HG02588 (cell line): ENCODE measurements at regions not wholly inside any gene's neighbourhood (a gene's known extent, or its start where the extent isn't known, plus 50 kb on each side); places are given as distances from the start of the nearest gene placed in this dataset.

ENCODE experiments used
- ATAC-seq: cut with Tn5 transposase; IDR thresholded peaks from one replicate; pipeline ENCODE4 v1.9.1; 2021; ENCODE audit warnings: mild to moderate bottlenecking, moderate library complexity; ENCODE audit not compliant: unreplicated experiment

GRCh38 chr14:26021759-26022158, 576.1 kb downstream of the NOVA1 start:
- ATAC-seq, result no peak

- no peak for ATAC-seq
These were observed 580.6 kb downstream of the NOVA1 start for GRCh38 chr14:26017270-26017669.

GRCh38 chr14:26008290-26008689, 589.5 kb downstream of the NOVA1 start:
- ATAC-seq, result no peak

DNA sequence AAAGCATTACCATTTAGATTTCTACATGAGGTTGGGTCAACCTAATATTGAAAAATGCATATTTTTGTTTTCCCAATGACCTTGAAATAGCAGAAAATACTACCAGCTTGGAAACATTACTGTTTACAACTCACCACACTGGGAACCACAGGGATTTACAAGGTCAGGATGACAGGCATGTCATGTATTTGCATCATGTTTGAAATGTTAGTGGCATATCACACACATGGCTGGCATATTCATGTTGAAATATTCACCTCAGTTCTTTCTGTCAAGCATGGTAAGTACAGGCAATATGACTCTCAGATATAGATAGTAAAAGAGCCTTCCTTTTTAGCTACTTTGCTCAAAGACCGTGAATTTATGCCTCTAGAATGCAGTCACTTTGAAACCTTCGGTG, 593.5 kb downstream of the NOVA1 start:
- no peak for ATAC-seq

DNA sequence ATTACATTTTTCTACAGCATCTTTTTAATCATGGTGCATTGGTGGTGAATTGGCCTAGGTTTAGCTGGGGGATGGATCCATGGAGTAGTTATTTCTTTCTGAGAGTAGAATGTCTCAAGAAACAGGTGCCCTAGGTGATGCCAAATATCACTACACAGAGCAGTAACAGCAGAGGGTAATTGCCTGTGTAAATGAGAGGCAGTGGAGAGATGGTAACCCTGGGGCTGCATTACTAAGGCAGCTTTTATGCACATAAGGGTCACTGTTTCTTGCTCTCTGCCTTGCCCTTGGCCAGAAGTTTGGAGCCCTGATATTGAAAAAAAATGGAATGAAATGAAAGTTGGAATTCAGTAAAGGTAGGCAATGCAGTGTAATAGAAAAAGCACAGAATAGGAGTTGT, 604.0 kb downstream of the NOVA1 start:
- no peak for ATAC-seq

DNA sequence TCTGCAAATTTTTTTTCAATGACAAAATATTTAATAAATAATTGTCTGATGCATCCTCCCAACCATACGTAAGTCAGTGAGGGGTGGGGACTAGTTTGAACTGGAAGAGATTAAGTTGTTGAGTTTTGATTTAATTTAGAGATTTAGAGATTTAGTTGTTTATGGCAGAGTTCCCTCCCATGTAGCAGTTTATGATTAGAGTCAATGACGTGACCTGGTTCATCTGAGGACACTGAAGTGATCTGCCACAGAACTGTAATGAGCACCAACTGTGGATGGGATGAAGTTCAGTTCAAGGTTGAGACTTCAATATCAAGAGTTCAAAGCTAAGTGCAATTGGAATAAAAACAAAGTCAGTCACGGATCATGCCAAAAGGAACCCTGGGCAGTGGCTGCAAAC, 609.3 kb downstream of the NOVA1 start:
- no peak for ATAC-seq

DNA sequence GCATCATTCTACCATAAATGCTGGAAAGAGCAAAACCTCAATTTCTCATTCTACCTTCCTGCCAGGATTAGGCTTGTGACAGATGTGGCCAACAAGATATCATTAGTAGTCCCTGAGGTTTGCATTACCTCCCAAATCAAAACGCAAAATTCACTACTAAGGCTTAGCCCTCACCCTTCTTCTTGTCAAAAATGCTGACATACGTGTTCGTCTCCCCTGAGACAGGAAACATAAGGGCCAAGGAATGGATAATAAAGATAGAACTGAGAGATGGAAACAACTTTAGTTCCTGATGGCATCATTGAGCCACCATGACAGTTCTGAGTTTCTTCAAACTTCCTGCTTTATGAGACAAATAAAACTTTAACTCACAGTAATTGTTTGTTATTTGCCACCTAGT, 642.1 kb downstream of the NOVA1 start:
- no peak for ATAC-seq

DNA sequence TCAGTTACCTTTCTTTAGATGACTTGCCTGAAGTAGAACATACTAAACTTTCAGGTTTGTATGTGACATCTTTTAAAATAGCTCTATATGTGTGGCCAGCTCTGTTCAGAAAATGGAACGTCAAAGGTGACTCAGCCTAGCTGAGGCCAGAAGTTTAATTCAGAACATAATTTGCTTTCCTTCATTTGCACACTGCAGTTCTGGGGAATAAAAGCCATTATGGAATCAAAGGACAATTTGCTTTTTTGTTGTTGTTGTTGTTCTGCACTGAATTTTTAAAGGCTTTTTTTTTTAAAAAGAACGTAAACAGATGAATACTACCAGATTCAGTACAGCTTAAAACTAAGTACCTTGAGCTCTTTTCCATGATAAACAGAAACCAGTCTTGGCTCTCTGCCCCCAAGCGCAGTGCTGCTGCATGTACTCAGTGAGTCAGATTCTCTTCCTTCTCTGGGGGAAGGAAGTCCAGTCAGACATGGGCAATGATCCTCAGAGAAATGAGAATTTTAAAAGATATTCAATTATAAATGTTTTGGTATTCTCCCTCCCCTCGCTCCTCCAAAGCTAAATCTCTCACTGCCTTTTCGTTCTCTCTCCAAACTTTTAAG, 644.2 kb downstream of the NOVA1 start:
- no peak for ATAC-seq

- ATAC-seq, result no peak
These were observed 652.1 kb downstream of the NOVA1 start for GRCh38 chr14:25945746-25946145.

DNA sequence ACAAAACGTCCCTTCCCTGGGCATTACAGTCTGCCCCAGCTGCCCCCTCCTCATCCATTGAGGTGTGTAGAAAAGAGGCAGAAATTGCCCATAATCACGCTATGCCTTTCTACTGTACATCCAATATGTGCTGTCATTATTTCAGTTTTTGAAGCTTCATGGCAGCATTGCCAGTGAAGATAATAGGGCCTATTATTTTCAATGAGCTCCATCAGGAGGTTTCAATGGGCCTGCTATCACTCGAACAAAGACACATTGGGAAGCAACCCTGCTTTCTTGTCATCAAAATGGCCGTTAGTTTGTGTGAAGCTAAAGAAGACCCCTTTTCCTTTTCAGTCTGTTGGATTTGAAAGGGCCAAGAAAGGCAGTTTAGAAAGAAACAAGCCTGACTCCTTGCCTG, 653.8 kb downstream of the NOVA1 start:
- ATAC-seq, result no peak

- ATAC-seq, result no peak
These were observed 654.5 kb downstream of the NOVA1 start for GRCh38 chr14:25943329-25943728.

DNA sequence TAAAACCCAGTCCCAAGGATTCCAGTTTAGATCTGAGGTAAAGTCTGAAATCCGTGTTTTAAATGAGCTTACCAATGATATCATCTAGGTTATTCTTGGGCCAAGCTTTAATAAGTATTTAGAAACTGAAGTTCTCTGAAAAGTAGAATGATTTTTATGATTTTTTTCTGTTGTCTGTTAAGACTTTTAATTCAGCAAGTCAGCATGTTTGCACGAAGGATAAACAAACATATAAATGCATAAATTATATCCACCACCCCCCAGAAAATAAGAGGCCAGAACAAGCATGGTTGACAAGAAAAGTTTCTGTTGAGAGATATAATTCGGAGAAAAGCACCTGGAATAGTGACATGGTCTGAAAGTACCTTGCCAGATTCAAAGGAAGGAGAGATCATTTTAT, 655.7 kb downstream of the NOVA1 start:
- ATAC-seq, result no peak

- no peak for ATAC-seq
These were observed 664.1 kb downstream of the NOVA1 start for GRCh38 chr14:25933731-25934130.

- ATAC-seq, result no peak
These were observed 667.8 kb downstream of the NOVA1 start for GRCh38 chr14:25929881-25930615.

DNA sequence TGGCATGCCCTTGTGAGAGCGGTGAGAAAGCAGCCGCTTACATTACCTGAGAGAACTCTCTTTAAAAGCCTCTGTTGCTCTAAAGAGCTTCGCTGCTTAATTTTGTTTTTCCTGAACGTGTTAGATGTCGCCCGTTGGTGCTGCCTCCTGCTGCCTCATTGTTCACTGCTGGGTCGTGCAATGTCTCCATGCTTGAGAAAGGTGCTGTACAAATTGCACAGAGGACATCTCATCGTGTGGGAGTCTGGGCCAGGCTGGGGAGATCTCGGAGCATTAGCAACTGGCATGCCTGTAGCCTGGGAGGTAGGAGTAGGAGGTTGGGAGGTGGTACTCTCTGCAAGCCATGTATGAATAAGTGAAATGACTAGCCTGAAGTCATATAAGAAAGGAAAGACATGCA, 686.0 kb downstream of the NOVA1 start:
- no peak for ATAC-seq

- ATAC-seq, result no peak
These were observed 688.6 kb downstream of the NOVA1 start for GRCh38 chr14:25909045-25909747.

DNA sequence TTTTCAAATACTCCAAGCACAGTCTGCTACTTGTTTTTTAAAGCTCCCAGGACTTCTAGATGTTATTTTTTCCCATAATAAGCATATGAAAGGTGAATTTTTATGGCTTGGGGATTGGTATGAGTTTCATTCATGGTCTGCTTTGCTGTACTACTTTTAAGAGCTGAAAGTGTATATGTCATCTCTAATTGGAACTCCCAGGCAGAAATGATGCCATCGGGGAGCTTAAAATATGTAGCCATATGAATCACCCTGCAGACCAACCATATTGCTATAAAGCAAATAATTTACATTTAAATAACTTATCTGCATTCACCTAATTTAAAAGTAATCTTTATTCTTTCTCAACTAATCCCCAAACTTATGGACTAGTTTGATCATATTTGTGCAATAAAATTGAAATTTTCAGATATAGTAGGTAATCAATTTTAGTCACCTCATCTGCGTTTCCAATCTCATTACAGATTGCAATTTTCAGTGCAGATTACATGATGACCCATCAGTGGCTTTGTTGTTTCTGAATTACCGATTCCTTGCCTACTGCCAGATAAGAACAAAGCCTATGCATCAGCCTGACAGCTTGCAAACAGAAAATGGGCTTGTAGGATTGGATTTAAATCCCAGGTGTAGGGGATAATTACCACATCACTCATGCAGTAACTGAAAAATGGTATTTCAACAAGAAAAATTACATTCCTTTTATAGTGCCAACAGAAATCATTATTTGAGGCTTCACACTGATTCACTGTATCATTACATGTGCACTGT, 689.4 kb downstream of the NOVA1 start:
- no peak for ATAC-seq

- ATAC-seq, result no peak
These were observed 693.4 kb downstream of the NOVA1 start for GRCh38 chr14:25904446-25904845.

DNA sequence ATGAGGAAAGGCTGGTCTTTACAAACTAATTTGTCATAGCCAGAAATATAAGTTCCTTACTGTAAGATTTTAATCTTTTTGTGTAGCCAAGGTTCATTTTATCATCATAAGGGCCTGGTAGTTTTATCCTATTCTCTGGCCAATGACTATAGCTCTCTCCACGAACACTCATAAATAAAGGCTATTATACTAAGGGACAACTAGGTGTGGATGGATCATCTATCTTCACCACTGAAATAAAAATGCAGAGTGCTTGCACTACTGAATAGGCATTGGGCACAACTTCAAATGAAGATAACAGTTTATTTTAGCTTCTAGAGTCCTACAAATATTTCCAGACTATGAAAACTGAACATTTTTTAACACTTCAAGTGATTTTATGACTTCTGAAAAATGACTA, 698.6 kb downstream of the NOVA1 start:
- no peak for ATAC-seq

DNA sequence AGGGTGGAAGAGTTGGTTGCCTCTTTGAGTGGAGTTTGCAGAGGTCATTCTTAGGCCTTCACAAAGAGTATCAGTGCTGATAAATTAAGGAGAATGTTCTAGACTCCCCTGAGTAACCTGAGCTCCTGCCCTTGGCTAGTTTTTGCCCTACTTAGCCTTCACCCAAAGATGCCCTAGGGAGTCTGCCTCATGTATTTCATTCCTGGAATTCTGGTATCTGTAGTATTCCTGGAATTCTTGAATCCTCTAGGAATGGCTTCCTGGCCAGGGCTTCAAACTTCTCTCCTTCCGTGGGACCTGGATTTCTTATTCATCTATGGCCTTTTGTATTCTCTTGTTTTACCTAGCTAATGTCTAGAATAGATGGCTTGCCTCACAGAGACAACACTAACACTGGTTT, 701.1 kb downstream of the NOVA1 start:
- no peak for ATAC-seq

DNA sequence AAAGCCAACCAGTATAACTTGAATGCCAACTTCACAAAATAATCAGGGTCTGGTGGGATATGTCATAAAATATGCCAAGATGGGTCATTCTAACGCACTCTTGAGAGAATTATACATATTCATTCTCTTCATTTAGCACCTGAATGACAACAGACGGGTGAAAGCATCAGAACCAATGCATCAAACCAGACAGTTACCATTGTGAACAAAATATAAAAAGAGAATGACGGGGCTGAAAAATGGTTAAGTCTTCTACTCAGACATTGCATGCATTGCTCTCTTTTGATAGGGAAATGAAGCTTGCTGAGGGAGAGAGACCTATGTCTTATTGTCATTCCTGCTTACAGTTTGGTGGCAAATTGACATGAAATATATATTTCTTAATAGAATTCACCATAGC, 702.1 kb downstream of the NOVA1 start:
- no peak for ATAC-seq
